ENCODE measurements at regions not wholly inside any gene's neighbourhood (a gene's known extent, or its start where the extent isn't known, plus 50 kb on each side); places are given as distances from the start of the nearest gene placed in this dataset.
"Not testable (repeated sequence)": the region's sequence is repeated elsewhere in the genome, so short reads cannot be mapped to it uniquely, and the experiment has no call there.

DNA sequence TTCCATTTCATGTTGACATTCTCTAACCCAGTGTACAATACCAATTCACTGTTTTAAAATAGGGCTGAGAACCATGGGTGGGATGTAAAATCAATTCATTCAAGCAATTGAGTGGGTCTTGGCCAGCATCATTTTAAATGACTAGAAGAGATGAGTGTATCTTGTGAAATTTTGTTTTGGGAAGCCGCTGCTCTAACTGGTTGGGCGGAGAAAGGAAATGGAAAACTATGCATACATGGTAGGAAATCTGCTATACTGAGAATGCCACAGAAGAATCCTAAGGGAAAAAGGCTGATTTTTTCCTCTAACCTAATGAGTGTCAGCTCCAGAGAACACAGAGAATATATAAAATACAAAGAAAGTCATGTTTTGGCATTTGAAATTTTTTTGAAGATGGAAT lies 54.8 kb upstream of the DCLK2 start:
- Histone ChIP-seq H3K27me3 (ENCODE audit: insufficient read depth, low read depth, severe bottlenecking) (no peaks in the 10 kb centered on the region), H3K36me3 (no peaks in the 10 kb centered on the region), H3K9me3 (ENCODE audit: severe bottlenecking) (peaks cover 11% of the 10 kb centered on the region), H3K27ac (no peak overlapping the region), H3K4me3 (ENCODE audit: low read depth, low read length) (no peak overlapping the region)
- no peak for DNase-seq
- TF ChIP-seq CTCF (IDR thresholded peaks at IDR 0.05; ENCODE audit: low read depth, low read length), result no peak

- H3K4me3 ChIP-seq (ENCODE audit: low read depth, low read length); H3K27me3 ChIP-seq (ENCODE audit: insufficient read depth, low read depth, severe bottlenecking); H3K36me3 ChIP-seq; H3K9me3 ChIP-seq (ENCODE audit: severe bottlenecking); DNase-seq; H3K27ac ChIP-seq: not testable (repeated sequence)
These were observed 51.3 kb upstream of the DCLK2 start for GRCh38 chr4:150026987-150027386.

All from WERI-Rb-1 (cell line).